ENCODE measurements at regions not wholly inside any gene's neighbourhood (a gene's known extent, or its start where the extent isn't known, plus 50 kb on each side); places are given as distances from the start of the nearest gene placed in this dataset.
"Not testable (repeated sequence)": the region's sequence is repeated elsewhere in the genome, so short reads cannot be mapped to it uniquely, and the experiment has no call there.

- ATAC-seq (replicated peaks in 1 of 4) (no peak), DNase-seq (no peak)
- Histone ChIP-seq H3K27ac (ENCODE audit: low read length) (no peak overlapping the region), H3K27me3 (replicated peaks in 1 of 2; ENCODE audit: control insufficient read depth in 2 of 2, extremely low read depth in 1 of 2, insufficient read depth in 2 of 2, low read length in 1 of 2) (peaks cover 0 to 3% of the 10 kb centered on the region in 2 experiments), H3K9me3 (no peaks in the 10 kb centered on the region), H3K4me3 (ENCODE audit: control insufficient read depth in 1 of 2, extremely low read depth in 1 of 2, low read length in 1 of 2) (no peak overlapping the region), H3K36me3 (ENCODE audit: control insufficient read depth in 2 of 2, extremely low read depth in 1 of 2, insufficient read depth in 1 of 2, low read length in 1 of 2) (no peaks in the 10 kb centered on the region), H3K4me1 (ENCODE audit: control insufficient read depth in 1 of 2, extremely low read depth in 1 of 2, insufficient read depth in 2 of 2, low read length in 2 of 2) (no peaks in the 10 kb centered on the region)
- Mint-ChIP-seq H3K27me3 (no peaks in the 10 kb centered on the region), H3K4me1 (no peaks in the 10 kb centered on the region), H3K9me3 (no peaks in the 10 kb centered on the region), H3K27ac (no peak overlapping the region), H3K36me3 (no peaks in the 10 kb centered on the region), H3K4me3 (no peak overlapping the region)
- ChIA-PET CTCF (no interaction called here), POLR2A (no interaction called here)
- 100% methylated on average over 1 of the region's 2 CpGs for WGBS (ENCODE audit: insufficient coverage)
Measured at GRCh38 chr9:97140566-97140965, 101.6 kb upstream of the CTSV start.

GRCh38 chr9:97136421-97136820 is 97.5 kb upstream of the CTSV start:
- Mint-ChIP-seq H3K4me1 (no peaks in the 10 kb centered on the region), H3K9me3 (no peaks in the 10 kb centered on the region), H3K36me3 (no peaks in the 10 kb centered on the region), H3K27ac (no peak overlapping the region), H3K4me3 (no peak overlapping the region), H3K27me3 (no peaks in the 10 kb centered on the region)
- POLR2A ChIA-PET = no interaction called here
- CTCF ChIA-PET = no interaction called here
- Histone ChIP-seq H3K27me3 (replicated peaks in 1 of 2; ENCODE audit: control insufficient read depth in 2 of 2, extremely low read depth in 1 of 2, insufficient read depth in 2 of 2, low read length in 1 of 2) (peaks cover 0 to 7% of the 10 kb centered on the region in 2 experiments), H3K36me3 (ENCODE audit: control insufficient read depth in 2 of 2, extremely low read depth in 1 of 2, insufficient read depth in 1 of 2, low read length in 1 of 2) (no peaks in the 10 kb centered on the region), H3K27ac (ENCODE audit: low read length) (no peak overlapping the region), H3K4me3 (ENCODE audit: control insufficient read depth in 1 of 2, extremely low read depth in 1 of 2, low read length in 1 of 2) (no peak overlapping the region), H3K9me3 (no peaks in the 10 kb centered on the region), H3K4me1 (ENCODE audit: control insufficient read depth in 1 of 2, extremely low read depth in 1 of 2, insufficient read depth in 2 of 2, low read length in 2 of 2) (no peaks in the 10 kb centered on the region)
- WGBS (ENCODE audit: insufficient coverage) = 82% methylated on average over 2 of the region's 2 CpGs
- DNase-seq (no peak), ATAC-seq (replicated peaks in 1 of 4) (no peak)

GRCh38 chr9:97133966-97134365 is 95.0 kb upstream of the CTSV start:
- ATAC-seq (replicated peaks in 1 of 4); H3K27me3 ChIP-seq (replicated peaks in 1 of 2; ENCODE audit: control insufficient read depth in 2 of 2, extremely low read depth in 1 of 2, insufficient read depth in 2 of 2, low read length in 1 of 2); H3K27me3 Mint-ChIP-seq; DNase-seq; H3K9me3 Mint-ChIP-seq; H3K27ac ChIP-seq (ENCODE audit: low read length); H3K9me3 ChIP-seq; H3K27ac Mint-ChIP-seq; H3K4me3 ChIP-seq (ENCODE audit: control insufficient read depth in 1 of 2, extremely low read depth in 1 of 2, low read length in 1 of 2); H3K4me3 Mint-ChIP-seq; H3K36me3 Mint-ChIP-seq; H3K36me3 ChIP-seq (ENCODE audit: control insufficient read depth in 2 of 2, extremely low read depth in 1 of 2, insufficient read depth in 1 of 2, low read length in 1 of 2); H3K4me1 ChIP-seq (ENCODE audit: control insufficient read depth in 1 of 2, extremely low read depth in 1 of 2, insufficient read depth in 2 of 2, low read length in 2 of 2); POLR2A ChIA-PET; H3K4me1 Mint-ChIP-seq; CTCF ChIA-PET: not testable (repeated sequence)
- no CpG with 5 or more reads among the region's 4 CpGs for WGBS (ENCODE audit: insufficient coverage)

- Histone ChIP-seq H3K27ac (ENCODE audit: low read length) (no peak overlapping the region), H3K27me3 (replicated peaks in 1 of 2; ENCODE audit: control insufficient read depth in 2 of 2, extremely low read depth in 1 of 2, insufficient read depth in 2 of 2, low read length in 1 of 2) (peaks cover 0 to 4% of the 10 kb centered on the region in 2 experiments), H3K36me3 (ENCODE audit: control insufficient read depth in 2 of 2, extremely low read depth in 1 of 2, insufficient read depth in 1 of 2, low read length in 1 of 2) (no peaks in the 10 kb centered on the region), H3K9me3 (no peaks in the 10 kb centered on the region), H3K4me3 (ENCODE audit: control insufficient read depth in 1 of 2, extremely low read depth in 1 of 2, low read length in 1 of 2) (no peak overlapping the region), H3K4me1 (ENCODE audit: control insufficient read depth in 1 of 2, extremely low read depth in 1 of 2, insufficient read depth in 2 of 2, low read length in 2 of 2) (no peaks in the 10 kb centered on the region)
- Mint-ChIP-seq H3K4me1 (no peaks in the 10 kb centered on the region), H3K27ac (no peak overlapping the region), H3K27me3 (no peaks in the 10 kb centered on the region), H3K9me3 (no peaks in the 10 kb centered on the region), H3K4me3 (no peak overlapping the region), H3K36me3 (no peaks in the 10 kb centered on the region)
- WGBS (ENCODE audit: insufficient coverage) = 83% methylated on average over 2 of the region's 2 CpGs
- ATAC-seq (replicated peaks in 1 of 4) = no peak
- CTCF ChIA-PET = no interaction called here
- no peak for DNase-seq
- POLR2A ChIA-PET = no interaction called here
Measured at GRCh38 chr9:97132865-97133264, 93.9 kb upstream of the CTSV start.

GRCh38 chr9:97130864-97131263 is 91.9 kb upstream of the CTSV start:
- H3K4me3 Mint-ChIP-seq; H3K36me3 ChIP-seq (ENCODE audit: control insufficient read depth in 2 of 2, extremely low read depth in 1 of 2, insufficient read depth in 1 of 2, low read length in 1 of 2); POLR2A ChIA-PET; CTCF ChIA-PET; H3K27me3 ChIP-seq (replicated peaks in 1 of 2; ENCODE audit: control insufficient read depth in 2 of 2, extremely low read depth in 1 of 2, insufficient read depth in 2 of 2, low read length in 1 of 2); H3K4me1 ChIP-seq (ENCODE audit: control insufficient read depth in 1 of 2, extremely low read depth in 1 of 2, insufficient read depth in 2 of 2, low read length in 2 of 2); H3K27me3 Mint-ChIP-seq; H3K4me3 ChIP-seq (ENCODE audit: control insufficient read depth in 1 of 2, extremely low read depth in 1 of 2, low read length in 1 of 2); H3K9me3 ChIP-seq; H3K4me1 Mint-ChIP-seq; H3K27ac Mint-ChIP-seq; ATAC-seq (replicated peaks in 1 of 4); DNase-seq; H3K9me3 Mint-ChIP-seq; H3K27ac ChIP-seq (ENCODE audit: low read length); H3K36me3 Mint-ChIP-seq: not testable (repeated sequence)
- WGBS (ENCODE audit: insufficient coverage) = 96% methylated on average over 14 of the region's 16 CpGs

GRCh38 chr9:97130387-97130786 is 91.4 kb upstream of the CTSV start:
- H3K27me3 Mint-ChIP-seq; H3K36me3 ChIP-seq (ENCODE audit: control insufficient read depth in 2 of 2, extremely low read depth in 1 of 2, insufficient read depth in 1 of 2, low read length in 1 of 2); DNase-seq; H3K9me3 ChIP-seq; H3K27ac ChIP-seq (ENCODE audit: low read length); H3K4me3 Mint-ChIP-seq; H3K4me1 ChIP-seq (ENCODE audit: control insufficient read depth in 1 of 2, extremely low read depth in 1 of 2, insufficient read depth in 2 of 2, low read length in 2 of 2); CTCF ChIA-PET; H3K9me3 Mint-ChIP-seq; ATAC-seq (replicated peaks in 1 of 4); POLR2A ChIA-PET; H3K4me3 ChIP-seq (ENCODE audit: control insufficient read depth in 1 of 2, extremely low read depth in 1 of 2, low read length in 1 of 2); H3K36me3 Mint-ChIP-seq; H3K4me1 Mint-ChIP-seq; H3K27me3 ChIP-seq (replicated peaks in 1 of 2; ENCODE audit: control insufficient read depth in 2 of 2, extremely low read depth in 1 of 2, insufficient read depth in 2 of 2, low read length in 1 of 2); H3K27ac Mint-ChIP-seq: not testable (repeated sequence)
- WGBS (ENCODE audit: insufficient coverage) = 98% methylated on average over 7 of the region's 27 CpGs

- Histone ChIP-seq H3K27me3 (replicated peaks in 1 of 2; ENCODE audit: control insufficient read depth in 2 of 2, extremely low read depth in 1 of 2, insufficient read depth in 2 of 2, low read length in 1 of 2) (peaks cover 0 to 4% of the 10 kb centered on the region in 2 experiments), H3K9me3 (no peaks in the 10 kb centered on the region), H3K4me3 (ENCODE audit: control insufficient read depth in 1 of 2, extremely low read depth in 1 of 2, low read length in 1 of 2) (no peak overlapping the region), H3K36me3 (ENCODE audit: control insufficient read depth in 2 of 2, extremely low read depth in 1 of 2, insufficient read depth in 1 of 2, low read length in 1 of 2) (no peaks in the 10 kb centered on the region), H3K27ac (ENCODE audit: low read length) (no peak overlapping the region), H3K4me1 (ENCODE audit: control insufficient read depth in 1 of 2, extremely low read depth in 1 of 2, insufficient read depth in 2 of 2, low read length in 2 of 2) (no peaks in the 10 kb centered on the region)
- Mint-ChIP-seq H3K27ac (no peak overlapping the region), H3K4me1 (no peaks in the 10 kb centered on the region), H3K9me3 (no peaks in the 10 kb centered on the region), H3K27me3 (no peaks in the 10 kb centered on the region), H3K4me3 (no peak overlapping the region), H3K36me3 (no peaks in the 10 kb centered on the region)
- ChIA-PET POLR2A (no interaction called here), CTCF (interaction anchor here in 1 of 2 donors (0.7 kb wide), 1 partner anchor 111 kb away, joined by 5 read pairs; no protein-coding TSS in a partner anchor)
- DNase-seq (no peak), ATAC-seq (replicated peaks in 1 of 4) (no peak)
- 100% methylated on average over 2 of the region's 3 CpGs for WGBS (ENCODE audit: insufficient coverage)
Measured at GRCh38 chr9:97128919-97129318, 90.0 kb upstream of the CTSV start.

Measured in T-cell (primary cell).